ENCODE measurements at regions not wholly inside any gene's neighbourhood (a gene's known extent, or its start where the extent isn't known, plus 50 kb on each side); places are given as distances from the start of the nearest gene placed in this dataset.

DNA sequence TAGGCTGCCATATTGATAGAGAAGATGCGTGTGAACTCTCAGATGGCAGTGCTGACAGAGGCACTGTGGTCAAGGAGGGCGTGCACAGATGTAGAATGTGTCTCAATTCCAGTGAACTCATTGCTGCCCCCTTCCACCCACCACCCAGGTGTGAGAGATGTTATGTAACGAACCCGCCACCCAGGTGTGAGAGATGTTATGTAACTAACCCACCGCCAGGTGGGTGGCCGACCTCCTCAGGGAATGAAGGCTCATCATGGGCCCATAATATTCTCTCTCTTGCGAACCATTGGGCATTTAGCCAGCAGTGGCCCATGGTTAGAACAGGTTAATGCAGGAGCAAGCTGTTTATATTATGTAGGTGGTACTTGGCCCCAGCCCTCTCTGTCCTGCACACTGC is 140.4 kb upstream of the MTPN start:
- TF ChIP-seq, protein P1, sequence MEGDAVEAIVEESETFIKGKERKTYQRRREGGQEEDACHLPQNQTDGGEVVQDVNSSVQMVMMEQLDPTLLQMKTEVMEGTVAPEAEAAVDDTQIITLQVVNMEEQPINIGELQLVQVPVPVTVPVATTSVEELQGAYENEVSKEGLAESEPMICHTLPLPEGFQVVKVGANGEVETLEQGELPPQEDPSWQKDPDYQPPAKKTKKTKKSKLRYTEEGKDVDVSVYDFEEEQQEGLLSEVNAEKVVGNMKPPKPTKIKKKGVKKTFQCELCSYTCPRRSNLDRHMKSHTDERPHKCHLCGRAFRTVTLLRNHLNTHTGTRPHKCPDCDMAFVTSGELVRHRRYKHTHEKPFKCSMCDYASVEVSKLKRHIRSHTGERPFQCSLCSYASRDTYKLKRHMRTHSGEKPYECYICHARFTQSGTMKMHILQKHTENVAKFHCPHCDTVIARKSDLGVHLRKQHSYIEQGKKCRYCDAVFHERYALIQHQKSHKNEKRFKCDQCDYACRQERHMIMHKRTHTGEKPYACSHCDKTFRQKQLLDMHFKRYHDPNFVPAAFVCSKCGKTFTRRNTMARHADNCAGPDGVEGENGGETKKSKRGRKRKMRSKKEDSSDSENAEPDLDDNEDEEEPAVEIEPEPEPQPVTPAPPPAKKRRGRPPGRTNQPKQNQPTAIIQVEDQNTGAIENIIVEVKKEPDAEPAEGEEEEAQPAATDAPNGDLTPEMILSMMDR (IDR thresholded peaks at IDR 0.05) = no peak
- TF ChIP-seq MYC (IDR thresholded peaks at IDR 0.05; ENCODE audit: borderline replicate concordance, low read length) = no peak
- TF ChIP-seq POLR2A (IDR thresholded peaks at IDR 0.05; ENCODE audit: low read length) = no peak
- TF ChIP-seq MAZ (IDR thresholded peaks at IDR 0.05; ENCODE audit: borderline replicate concordance, low read depth, low read length) = no peak
- TF ChIP-seq EP300 (IDR thresholded peaks at IDR 0.05) = no peak
- TF ChIP-seq, protein P2, sequence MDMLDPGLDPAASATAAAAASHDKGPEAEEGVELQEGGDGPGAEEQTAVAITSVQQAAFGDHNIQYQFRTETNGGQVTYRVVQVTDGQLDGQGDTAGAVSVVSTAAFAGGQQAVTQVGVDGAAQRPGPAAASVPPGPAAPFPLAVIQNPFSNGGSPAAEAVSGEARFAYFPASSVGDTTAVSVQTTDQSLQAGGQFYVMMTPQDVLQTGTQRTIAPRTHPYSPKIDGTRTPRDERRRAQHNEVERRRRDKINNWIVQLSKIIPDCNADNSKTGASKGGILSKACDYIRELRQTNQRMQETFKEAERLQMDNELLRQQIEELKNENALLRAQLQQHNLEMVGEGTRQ (IDR thresholded peaks at IDR 0.05) = no peak
